HG03045 (cell line): ENCODE measurements at regions not wholly inside any gene's neighbourhood (a gene's known extent, or its start where the extent isn't known, plus 50 kb on each side); places are given as distances from the start of the nearest gene placed in this dataset.

ENCODE experiments used
- ATAC-seq: cut with Tn5 transposase; IDR thresholded peaks from one replicate; pipeline ENCODE4 v1.9.1; 2021; ENCODE audit warnings: mild to moderate bottlenecking, moderate library complexity; ENCODE audit not compliant: unreplicated experiment

DNA sequence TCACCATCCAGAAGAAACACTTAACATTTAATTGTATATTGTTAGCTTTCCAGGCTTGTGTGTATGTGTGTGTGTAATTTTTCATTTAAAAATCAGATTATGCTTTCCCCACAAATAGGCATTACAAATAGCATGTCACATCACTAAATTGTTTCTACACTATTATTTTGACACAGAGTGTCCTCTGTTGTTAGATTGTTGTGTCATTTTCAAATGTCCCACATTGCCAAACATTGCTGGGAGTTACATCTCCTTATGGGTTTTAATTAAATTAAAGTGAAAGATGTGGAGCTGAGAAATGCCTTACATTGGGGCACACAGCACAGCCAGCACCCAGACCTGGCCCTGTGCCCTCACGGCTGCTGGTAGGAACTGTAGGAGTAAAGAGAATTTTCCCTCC lies 295.6 kb downstream of the ZEB1 start:
- ATAC-seq: no peak

- no peak for ATAC-seq
These were observed 293.1 kb downstream of the ZEB1 start for GRCh38 chr10:31612082-31612481.

- no peak for ATAC-seq
These were observed 292.1 kb downstream of the ZEB1 start for GRCh38 chr10:31611161-31611560.

GRCh38 chr10:31607481-31607880 lies 288.5 kb downstream of the ZEB1 start:
- ATAC-seq: no peak

GRCh38 chr10:31606841-31607240 lies 287.8 kb downstream of the ZEB1 start:
- no peak for ATAC-seq

GRCh38 chr10:31605861-31606525 lies 287.0 kb downstream of the ZEB1 start:
- no peak for ATAC-seq

- ATAC-seq: no peak
These were observed 286.4 kb downstream of the ZEB1 start for GRCh38 chr10:31605426-31605825.

- ATAC-seq: no peak
These were observed 285.7 kb downstream of the ZEB1 start for GRCh38 chr10:31604646-31605170.

GRCh38 chr10:31604096-31604495 lies 285.1 kb downstream of the ZEB1 start:
- no peak for ATAC-seq

DNA sequence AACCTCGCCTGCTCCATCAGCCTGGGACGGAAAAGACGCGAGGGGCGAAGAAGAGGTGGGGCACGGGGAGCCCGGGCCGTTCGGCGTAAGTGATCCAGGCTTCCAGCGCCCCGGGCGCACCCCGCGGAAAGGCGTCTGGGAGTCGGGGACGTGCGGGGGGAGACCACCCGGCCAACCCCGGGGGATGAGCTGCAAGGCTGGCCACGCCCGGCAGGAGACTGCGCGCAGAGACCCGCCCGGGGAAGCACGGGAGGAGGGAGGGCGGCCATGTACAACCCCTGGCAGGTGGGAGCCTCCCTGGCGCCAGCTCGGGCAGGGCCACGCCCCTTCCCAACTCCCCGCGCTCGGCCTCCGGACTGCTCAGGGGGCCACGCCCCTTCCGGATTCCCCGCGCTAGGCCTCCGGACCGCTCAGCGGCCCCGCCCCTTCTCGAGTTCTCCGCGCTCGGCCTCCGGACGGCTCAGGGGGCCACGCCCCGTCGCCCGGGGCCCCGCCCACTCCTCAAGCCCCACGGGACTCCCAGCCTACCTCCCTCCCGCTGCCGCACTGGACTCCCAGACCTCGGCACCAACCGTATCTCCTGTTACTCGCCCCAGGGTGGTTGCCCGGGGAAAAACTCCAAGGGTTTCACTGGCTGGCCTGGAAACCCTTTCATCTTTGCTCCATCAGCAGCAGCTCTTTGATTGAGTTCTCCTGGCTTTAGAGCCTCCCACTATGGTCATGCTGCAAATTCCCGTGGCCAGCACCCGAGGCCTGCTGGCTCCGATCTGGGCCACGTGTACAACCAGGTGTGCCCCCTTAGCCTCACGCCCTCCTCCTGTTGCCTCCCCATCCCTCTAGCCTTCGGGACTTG lies 284.4 kb downstream of the ZEB1 start:
- ATAC-seq: peak; percentile 97

DNA sequence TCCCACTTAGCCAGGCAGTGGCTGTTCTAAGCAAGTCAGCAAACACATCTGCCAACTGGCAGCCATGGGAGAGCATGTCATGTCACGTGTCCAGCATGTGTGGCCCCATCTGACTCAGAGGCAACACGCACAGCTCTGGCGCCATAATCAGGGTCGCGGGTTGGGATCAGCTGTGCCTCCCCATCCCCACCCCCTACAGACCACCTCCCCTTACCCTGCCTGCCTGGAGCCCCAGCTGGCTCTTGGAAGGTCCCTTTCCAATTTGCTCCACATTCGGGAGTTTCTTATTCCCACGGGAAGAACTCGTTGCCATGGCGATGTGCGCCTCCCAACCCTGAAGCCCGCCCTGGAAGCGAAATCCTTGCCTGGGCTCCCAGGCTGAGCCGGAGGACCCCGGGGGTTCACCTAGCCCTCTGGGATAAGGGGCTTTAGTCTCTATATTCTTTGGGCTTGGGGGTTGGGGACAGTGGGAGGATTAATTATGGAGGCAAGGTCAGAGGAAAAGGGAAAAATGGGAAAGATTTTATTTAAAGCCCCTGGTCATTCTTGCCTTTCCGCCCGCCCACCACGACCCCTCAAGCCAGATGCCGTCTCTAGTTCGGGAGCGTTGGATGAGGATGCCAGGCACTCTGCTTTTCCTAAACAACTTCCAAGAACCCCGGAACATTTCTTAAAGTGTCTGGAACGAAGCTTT lies 283.7 kb downstream of the ZEB1 start:
- no peak for ATAC-seq

DNA sequence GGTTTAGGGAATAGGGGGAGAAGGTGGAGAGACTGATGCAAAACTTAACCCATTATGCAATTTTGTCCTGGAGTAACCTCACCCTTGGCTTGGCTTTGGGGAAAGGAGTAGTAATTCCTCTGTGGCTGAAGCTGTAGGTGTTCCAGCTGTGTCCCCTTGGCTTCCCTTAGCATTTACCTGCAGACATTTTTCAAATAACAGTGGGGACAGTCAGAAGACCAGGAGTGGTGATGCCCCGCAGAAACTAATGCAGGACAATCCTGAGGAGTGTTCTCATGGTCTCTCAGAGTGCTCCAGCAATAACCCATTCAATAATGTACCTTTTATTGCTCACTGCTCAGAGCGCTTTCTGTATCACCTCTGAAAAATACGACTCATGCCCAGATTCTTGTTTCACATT lies 282.1 kb downstream of the ZEB1 start:
- no peak for ATAC-seq

DNA sequence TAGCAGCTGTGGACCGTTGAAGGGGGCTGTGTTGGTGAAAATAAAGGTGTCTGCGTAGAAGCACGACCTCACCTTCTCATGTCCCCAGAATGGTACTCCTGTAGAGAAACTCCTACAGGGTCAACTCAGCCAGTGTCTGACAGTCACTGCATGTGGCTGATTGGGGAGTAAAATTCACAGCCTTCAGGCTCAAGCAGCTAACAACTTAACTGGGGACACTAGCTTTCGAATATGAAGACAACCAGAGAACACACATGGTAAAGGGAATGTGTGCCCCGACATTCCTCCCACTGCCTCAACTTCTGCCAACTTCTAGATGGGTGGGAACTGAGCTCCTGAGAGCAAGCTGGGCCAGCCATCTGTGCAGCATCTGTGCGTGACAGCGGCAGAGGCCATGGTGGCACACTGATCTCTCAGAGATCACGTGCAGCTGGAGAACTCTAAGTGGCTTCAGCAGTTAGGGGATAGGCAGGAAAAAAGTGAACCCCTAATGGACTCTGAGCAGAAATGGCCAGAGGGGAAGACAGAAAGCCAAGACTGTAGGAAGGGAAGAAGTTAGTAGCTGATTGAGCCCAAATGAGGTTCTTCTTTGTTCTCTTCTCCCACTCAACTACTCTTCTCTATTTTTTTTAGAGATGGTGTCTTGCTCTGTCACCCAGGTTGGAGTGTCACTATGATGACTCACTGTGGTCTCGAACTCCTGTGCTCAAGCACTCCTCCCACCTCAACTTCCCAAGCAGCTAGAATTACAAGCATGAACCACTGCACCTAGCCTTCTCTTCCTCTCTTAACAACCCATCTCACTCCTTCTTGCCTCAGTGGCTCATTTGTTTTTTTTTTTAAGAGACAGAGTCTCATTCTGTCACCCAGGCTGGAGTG lies 280.8 kb downstream of the ZEB1 start:
- no peak for ATAC-seq

GRCh38 chr10:31596765-31597164 lies 277.7 kb downstream of the ZEB1 start:
- ATAC-seq: no peak

- ATAC-seq: no peak
These were observed 277.0 kb downstream of the ZEB1 start for GRCh38 chr10:31595992-31596391.

DNA sequence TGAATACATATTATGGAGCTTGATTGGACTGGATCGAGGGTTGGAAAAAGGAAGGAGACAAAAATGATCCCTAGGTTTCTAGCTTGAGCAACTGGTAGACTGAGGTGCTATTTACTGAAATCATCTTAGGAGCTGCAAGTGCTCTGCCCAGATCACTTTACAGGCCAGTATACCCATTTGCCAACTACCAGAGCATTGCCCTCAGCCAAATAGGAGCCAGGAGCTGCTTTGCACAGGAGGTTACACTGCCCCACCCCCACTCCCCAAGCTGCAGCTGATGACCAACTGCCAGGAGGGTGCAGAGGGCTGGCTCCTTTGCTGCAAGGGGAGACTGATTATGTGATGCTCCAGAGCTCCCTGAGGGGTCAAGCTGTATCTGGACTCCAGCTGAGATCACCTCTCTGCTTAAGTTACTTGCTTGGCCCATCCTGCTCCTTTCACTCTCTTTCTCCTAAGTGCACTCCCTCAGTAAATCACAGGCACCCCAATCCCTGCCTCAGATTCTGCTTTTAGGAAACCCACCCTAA lies 275.4 kb downstream of the ZEB1 start:
- no peak for ATAC-seq

GRCh38 chr10:31593124-31593523 lies 274.1 kb downstream of the ZEB1 start:
- ATAC-seq: no peak

- no peak for ATAC-seq
These were observed 272.6 kb downstream of the ZEB1 start for GRCh38 chr10:31591569-31591968.

DNA sequence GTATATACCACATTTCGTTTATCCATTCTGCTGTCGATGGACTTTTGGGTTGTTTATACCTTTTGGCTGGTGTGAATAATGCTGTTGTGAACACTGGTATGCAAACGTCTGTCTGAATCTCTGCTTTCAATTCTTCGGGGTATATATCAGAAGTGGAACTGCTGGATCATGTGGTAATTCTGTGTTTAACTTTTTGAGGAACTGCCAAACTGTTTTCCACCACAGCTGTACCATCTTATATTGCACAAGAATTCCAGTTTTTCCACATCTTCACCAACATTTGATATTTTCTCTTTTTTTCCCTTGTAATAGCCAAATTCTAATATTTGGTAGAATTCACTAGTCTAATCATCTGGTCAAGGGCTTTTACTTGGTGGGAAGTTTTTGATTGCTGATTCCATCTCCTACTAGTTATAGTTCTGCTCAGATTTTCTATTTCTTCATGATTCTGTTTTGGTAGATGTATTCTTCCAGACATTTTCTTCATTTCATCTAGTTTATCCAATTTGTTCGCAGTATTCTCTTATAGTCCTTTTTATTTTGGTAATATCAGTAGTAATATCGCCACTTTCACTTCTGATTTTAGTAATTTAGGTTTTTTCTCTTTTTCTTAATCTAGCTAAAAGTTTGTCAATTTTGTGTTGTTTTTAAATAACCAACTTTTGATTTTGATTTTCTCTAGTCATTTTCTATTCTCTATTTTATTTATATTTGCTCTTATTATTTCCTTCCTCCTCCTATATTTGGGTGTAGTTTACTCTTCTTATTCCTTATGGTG lies 271.2 kb downstream of the ZEB1 start:
- no peak for ATAC-seq

GRCh38 chr10:31587691-31588090 lies 268.7 kb downstream of the ZEB1 start:
- no peak for ATAC-seq
